ENCODE measurements at regions not wholly inside any gene's neighbourhood (a gene's known extent, or its start where the extent isn't known, plus 50 kb on each side); places are given as distances from the start of the nearest gene placed in this dataset.

DNA sequence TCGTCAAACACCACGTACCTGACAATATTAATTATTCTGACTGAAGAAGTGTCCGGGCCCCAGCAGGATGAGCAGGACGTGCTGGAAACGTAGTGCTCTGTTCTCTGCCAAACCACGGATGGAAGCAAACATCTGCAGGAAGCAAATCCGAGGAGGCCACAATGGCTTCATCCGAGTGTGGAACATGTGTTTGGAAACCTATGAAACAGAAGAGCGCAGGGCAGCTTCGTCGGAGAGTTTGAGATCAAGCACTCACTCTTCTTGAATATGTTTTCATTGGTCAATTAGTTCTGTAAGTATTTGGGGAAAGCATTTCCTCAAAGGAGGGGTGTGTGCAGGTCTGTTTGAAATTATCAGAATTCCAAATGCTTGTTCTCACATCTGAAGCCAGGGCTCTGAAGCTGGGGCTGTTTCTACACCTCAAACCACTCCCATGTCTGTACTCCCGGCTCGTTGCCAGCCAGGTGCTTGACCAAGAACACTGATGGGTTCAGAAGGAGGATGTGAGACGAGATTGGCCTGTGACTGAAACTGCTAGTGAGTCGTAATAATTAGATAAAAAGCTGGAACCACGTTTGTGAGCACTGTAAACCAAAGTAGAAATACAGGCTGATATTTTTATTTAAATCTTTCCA is 356.6 kb upstream of the SALL3 start:
- POLR2A ChIA-PET = no interaction called here
- intact Hi-C loops (cut with micrococcal nuclease) = no loop called here
- Mint-ChIP-seq H3K9me3 (ENCODE audit: unreplicated experiment) (peaks cover 5% of the 10 kb centered on the region), H3K27ac (ENCODE audit: low read depth, unreplicated experiment) (no peak overlapping the region), H3K4me3 (ENCODE audit: unreplicated experiment) (no peak overlapping the region), H3K27me3 (ENCODE audit: insufficient read depth, unreplicated experiment) (no peaks in the 10 kb centered on the region), H3K4me1 (ENCODE audit: insufficient read depth, unreplicated experiment) (no peaks in the 10 kb centered on the region), H3K36me3 (ENCODE audit: insufficient read depth, unreplicated experiment) (no peaks in the 10 kb centered on the region)
- TF ChIP-seq, protein P1, sequence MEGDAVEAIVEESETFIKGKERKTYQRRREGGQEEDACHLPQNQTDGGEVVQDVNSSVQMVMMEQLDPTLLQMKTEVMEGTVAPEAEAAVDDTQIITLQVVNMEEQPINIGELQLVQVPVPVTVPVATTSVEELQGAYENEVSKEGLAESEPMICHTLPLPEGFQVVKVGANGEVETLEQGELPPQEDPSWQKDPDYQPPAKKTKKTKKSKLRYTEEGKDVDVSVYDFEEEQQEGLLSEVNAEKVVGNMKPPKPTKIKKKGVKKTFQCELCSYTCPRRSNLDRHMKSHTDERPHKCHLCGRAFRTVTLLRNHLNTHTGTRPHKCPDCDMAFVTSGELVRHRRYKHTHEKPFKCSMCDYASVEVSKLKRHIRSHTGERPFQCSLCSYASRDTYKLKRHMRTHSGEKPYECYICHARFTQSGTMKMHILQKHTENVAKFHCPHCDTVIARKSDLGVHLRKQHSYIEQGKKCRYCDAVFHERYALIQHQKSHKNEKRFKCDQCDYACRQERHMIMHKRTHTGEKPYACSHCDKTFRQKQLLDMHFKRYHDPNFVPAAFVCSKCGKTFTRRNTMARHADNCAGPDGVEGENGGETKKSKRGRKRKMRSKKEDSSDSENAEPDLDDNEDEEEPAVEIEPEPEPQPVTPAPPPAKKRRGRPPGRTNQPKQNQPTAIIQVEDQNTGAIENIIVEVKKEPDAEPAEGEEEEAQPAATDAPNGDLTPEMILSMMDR (IDR thresholded peaks at IDR 0.05; ENCODE audit: unreplicated experiment) = no peak
- DNase-seq (ENCODE audit: unreplicated experiment) = no peak
- no TSS peak for BruUV-seq (replicated peaks)
- CTCF ChIA-PET = no interaction called here

DNA sequence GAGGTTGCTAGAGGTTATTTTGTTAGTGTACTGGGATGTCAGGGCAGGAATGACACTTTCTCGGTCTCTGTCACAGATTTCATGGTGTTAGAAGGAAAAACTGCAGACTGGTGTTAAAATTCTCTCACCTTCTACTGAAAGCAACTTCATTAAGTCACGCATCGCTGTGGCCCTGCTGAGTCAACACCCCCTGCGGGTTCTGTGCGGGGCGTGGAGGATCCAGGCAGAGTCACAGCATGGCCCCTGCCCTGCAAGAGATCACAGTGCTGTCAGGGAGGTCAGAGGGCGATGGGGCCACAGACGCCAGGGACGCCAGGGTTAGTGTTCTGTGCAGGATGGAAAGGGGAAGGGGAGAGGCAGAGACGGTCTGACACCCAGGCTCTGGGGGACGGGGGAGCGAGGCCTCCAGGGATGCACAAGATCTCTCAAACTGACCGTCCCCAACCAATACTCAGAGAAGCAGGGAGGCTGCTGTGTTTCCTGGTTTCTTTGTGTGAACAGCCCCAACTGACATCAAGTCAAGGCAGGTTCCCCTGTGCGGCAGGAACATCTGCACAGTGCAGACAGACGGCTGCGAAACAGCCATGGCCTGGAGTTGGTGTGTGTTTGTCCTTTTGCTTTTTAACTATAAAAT is 354.9 kb upstream of the SALL3 start:
- ChIA-PET CTCF (no interaction called here), POLR2A (no interaction called here)
- no peak for DNase-seq (ENCODE audit: unreplicated experiment)
- TF ChIP-seq, protein P1 (IDR thresholded peaks at IDR 0.05; ENCODE audit: unreplicated experiment) = no peak
- no TSS peak for BruUV-seq (replicated peaks)
- Mint-ChIP-seq H3K27me3 (ENCODE audit: insufficient read depth, unreplicated experiment) (no peaks in the 10 kb centered on the region), H3K27ac (ENCODE audit: low read depth, unreplicated experiment) (no peak overlapping the region), H3K4me1 (ENCODE audit: insufficient read depth, unreplicated experiment) (no peaks in the 10 kb centered on the region), H3K36me3 (ENCODE audit: insufficient read depth, unreplicated experiment) (no peaks in the 10 kb centered on the region), H3K9me3 (ENCODE audit: unreplicated experiment) (peaks cover 14% of the 10 kb centered on the region), H3K4me3 (ENCODE audit: unreplicated experiment) (no peak overlapping the region)
- intact Hi-C loops (cut with micrococcal nuclease) = no loop called here

DNA sequence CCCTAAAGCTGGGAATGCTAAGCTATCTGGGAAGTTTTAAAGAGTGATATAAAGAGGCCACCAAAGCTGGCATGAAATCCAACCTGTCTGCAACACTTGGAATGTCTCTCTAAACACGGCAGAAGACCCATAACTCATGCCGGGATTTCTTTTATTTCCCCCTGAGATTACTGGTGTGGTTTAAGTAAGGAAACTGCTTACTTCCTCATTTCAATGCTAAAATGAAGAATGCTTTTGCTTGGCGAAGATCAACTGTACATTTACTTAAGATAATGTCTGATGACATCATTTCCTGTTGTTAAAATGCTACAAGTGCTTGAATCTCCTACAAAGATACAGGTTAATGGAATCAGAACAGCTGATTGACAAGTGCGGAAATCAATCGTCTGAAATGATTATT is 353.8 kb upstream of the SALL3 start:
- no peak overlapping the region for H3K4me3 Mint-ChIP-seq (ENCODE audit: unreplicated experiment)
- no peak overlapping the region for H3K27ac Mint-ChIP-seq (ENCODE audit: low read depth, unreplicated experiment)
- H3K9me3 Mint-ChIP-seq (ENCODE audit: unreplicated experiment) = peaks cover 21% of the 10 kb centered on the region
- H3K27me3 Mint-ChIP-seq (ENCODE audit: insufficient read depth, unreplicated experiment) = no peaks in the 10 kb centered on the region
- no TSS peak for BruUV-seq (replicated peaks)
- H3K36me3 Mint-ChIP-seq (ENCODE audit: insufficient read depth, unreplicated experiment) = no peaks in the 10 kb centered on the region
- DNase-seq (ENCODE audit: unreplicated experiment) = no peak
- POLR2A ChIA-PET = no interaction called here
- CTCF ChIA-PET = interaction anchor here (0.5 to 0.7 kb wide), 3 partner anchors 24 to 591 kb away, joined by 3 read pairs; no protein-coding TSS in a partner anchor
- no peaks in the 10 kb centered on the region for H3K4me1 Mint-ChIP-seq (ENCODE audit: insufficient read depth, unreplicated experiment)
- TF ChIP-seq, protein P1 (IDR thresholded peaks at IDR 0.05; ENCODE audit: unreplicated experiment) = no peak
- intact Hi-C loops (cut with micrococcal nuclease) = no loop called here

DNA sequence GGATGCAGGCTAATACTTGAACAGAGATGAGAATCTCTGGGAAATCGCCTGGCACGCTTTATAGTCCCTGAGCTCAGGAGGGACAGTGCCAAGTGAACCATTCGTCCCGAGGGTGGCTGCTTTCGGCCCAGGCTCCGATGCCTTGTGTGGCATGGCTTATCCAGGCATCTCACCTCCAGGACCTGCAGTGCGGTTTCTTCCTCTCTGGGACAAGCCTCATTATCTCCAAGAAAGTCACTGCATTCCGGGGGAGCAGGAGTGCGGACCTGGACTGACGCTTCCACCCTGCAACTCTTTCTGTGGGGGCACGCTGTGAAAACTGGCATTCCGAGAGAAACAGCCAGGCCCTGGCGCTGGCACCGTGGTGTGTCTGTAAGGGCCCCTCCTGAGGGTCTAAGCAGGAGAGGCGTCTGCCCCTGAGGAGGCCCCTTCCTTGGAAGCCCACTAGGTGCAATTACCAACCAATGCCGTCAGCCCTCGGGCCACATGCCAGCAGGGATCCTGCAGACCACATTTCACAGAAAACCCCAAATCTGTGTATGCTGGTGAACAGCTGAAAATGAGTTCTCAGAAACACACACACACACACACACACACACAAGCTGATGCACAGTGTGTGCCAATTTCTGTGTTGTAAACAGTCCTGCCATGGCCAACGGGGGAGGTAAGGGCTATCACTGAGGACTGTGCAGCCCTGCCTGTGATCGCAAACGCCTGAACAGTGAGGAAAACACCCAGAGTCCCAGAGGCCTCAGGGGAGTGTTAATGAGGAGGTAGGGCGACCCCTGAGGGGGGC is 351.9 kb upstream of the SALL3 start:
- no peak for DNase-seq (ENCODE audit: unreplicated experiment)
- Mint-ChIP-seq H3K4me3 (ENCODE audit: unreplicated experiment) (no peak overlapping the region), H3K27ac (ENCODE audit: low read depth, unreplicated experiment) (no peak overlapping the region), H3K27me3 (ENCODE audit: insufficient read depth, unreplicated experiment) (no peaks in the 10 kb centered on the region), H3K9me3 (ENCODE audit: unreplicated experiment) (peaks cover 18% of the 10 kb centered on the region), H3K4me1 (ENCODE audit: insufficient read depth, unreplicated experiment) (peaks cover 4% of the 10 kb centered on the region), H3K36me3 (ENCODE audit: insufficient read depth, unreplicated experiment) (no peaks in the 10 kb centered on the region)
- no TSS peak for BruUV-seq (replicated peaks)
- TF ChIP-seq, protein P1 (IDR thresholded peaks at IDR 0.05; ENCODE audit: unreplicated experiment) = no peak
- POLR2A ChIA-PET = no interaction called here
- intact Hi-C loops (cut with micrococcal nuclease) = no loop called here
- CTCF ChIA-PET = no interaction called here

Measured in MCF 10A (cell line).